Chondrocyte (in vitro differentiated cells): ENCODE measurements at regions not wholly inside any gene's neighbourhood (a gene's known extent, or its start where the extent isn't known, plus 50 kb on each side); places are given as distances from the start of the nearest gene placed in this dataset.
"Not testable (repeated sequence)": the region's sequence is repeated elsewhere in the genome, so short reads cannot be mapped to it uniquely, and the experiment has no call there.

Experiments
- DNase-seq: peaks from one replicate; pipeline ENCODE4 v3.0.0; 2021; ENCODE audit warnings: mixed read lengths, low spot score
- H3K27ac Mint-ChIP-seq: one replicate; pipeline ENCODE4 v1.8.0; 2021; ENCODE audit warnings: mild to moderate bottlenecking, moderate library complexity, mixed read lengths; ENCODE audit not compliant: unreplicated experiment
- H3K27me3 Mint-ChIP-seq: 2 replicates; pipeline ENCODE4 v1.8.0; 2021; ENCODE audit warnings: low read depth, mixed read lengths
- H3K36me3 Mint-ChIP-seq: 2 replicates; pipeline ENCODE4 v1.8.0; 2021; ENCODE audit warnings: low read depth, mixed read lengths
- H3K4me1 Mint-ChIP-seq: 2 replicates; pipeline ENCODE4 v1.8.0; 2021; ENCODE audit warnings: low read depth, mild to moderate bottlenecking, mixed read lengths
- H3K4me3 Mint-ChIP-seq: one replicate; pipeline ENCODE4 v1.8.0; 2021; ENCODE audit warnings: mild to moderate bottlenecking, moderate library complexity, mixed read lengths; ENCODE audit not compliant: unreplicated experiment
- H3K9me3 Mint-ChIP-seq: 2 replicates; pipeline ENCODE4 v1.8.0; 2021; ENCODE audit warnings: low read depth, mixed read lengths
- TF ChIP-seq, protein P1 (sequence below): fragments of 200-600 bp; sonication (generic); IDR thresholded peaks from 2 replicates; pipeline ENCODE4 v1.5.0; 2021; ENCODE audit warnings: antibody characterized with exemption, mild to moderate bottlenecking, moderate library complexity

DNA sequence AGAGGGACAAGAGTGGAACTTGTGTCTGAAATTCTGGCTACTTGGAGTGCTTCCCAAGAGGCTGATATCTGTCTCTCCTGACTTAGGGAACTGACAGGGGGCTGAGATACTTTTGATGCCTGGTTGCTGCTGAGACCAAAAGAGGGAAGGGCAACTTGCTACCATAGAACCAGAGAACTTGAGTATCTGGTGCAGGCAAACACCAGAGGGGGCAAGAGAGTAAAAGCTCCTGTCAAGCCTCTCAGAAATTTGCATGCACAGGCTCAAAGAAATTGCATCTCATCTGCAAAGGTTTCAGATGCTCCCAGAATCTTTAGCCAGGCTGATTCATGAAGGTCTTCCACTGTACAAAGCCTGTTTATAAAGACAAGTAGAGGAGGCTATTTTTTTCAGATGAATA is 391.3 kb upstream of the FOXG1 start:
- Mint-ChIP-seq H3K4me1 (no peaks in the 10 kb centered on the region), H3K4me3 (no peak overlapping the region), H3K36me3 (no peaks in the 10 kb centered on the region), H3K27me3 (no peaks in the 10 kb centered on the region), H3K9me3 (peaks cover 9% of the 10 kb centered on the region), H3K27ac (no peak overlapping the region)
- DNase-seq, result no peak
- TF ChIP-seq, protein P1, sequence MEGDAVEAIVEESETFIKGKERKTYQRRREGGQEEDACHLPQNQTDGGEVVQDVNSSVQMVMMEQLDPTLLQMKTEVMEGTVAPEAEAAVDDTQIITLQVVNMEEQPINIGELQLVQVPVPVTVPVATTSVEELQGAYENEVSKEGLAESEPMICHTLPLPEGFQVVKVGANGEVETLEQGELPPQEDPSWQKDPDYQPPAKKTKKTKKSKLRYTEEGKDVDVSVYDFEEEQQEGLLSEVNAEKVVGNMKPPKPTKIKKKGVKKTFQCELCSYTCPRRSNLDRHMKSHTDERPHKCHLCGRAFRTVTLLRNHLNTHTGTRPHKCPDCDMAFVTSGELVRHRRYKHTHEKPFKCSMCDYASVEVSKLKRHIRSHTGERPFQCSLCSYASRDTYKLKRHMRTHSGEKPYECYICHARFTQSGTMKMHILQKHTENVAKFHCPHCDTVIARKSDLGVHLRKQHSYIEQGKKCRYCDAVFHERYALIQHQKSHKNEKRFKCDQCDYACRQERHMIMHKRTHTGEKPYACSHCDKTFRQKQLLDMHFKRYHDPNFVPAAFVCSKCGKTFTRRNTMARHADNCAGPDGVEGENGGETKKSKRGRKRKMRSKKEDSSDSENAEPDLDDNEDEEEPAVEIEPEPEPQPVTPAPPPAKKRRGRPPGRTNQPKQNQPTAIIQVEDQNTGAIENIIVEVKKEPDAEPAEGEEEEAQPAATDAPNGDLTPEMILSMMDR, result peak; percentile 67

DNA sequence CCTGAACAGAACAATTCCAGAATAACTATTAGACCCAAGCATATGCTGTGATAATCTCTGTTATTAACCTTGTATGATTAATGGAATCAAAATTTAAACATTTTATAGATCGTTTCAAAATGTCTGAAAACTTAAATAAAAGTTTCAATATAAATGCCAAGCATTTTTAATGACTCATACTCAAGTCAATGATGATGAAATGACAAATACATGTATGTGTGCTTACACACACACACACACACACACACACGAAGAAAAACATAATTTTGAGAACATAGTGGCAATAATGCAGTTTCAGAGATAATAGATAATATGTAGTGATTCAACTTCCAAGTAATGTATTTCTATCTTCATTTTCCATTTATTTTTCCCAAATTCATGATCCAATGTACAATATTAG is 384.9 kb upstream of the FOXG1 start:
- H3K36me3 Mint-ChIP-seq, result no peaks in the 10 kb centered on the region
- H3K4me3 Mint-ChIP-seq, result no peak overlapping the region
- H3K27me3 Mint-ChIP-seq, result no peaks in the 10 kb centered on the region
- H3K27ac Mint-ChIP-seq, result no peak overlapping the region
- peaks cover 7% of the 10 kb centered on the region for H3K9me3 Mint-ChIP-seq
- TF ChIP-seq, protein P1, result no peak
- DNase-seq, result no peak
- H3K4me1 Mint-ChIP-seq, result peaks cover 10% of the 10 kb centered on the region

DNA sequence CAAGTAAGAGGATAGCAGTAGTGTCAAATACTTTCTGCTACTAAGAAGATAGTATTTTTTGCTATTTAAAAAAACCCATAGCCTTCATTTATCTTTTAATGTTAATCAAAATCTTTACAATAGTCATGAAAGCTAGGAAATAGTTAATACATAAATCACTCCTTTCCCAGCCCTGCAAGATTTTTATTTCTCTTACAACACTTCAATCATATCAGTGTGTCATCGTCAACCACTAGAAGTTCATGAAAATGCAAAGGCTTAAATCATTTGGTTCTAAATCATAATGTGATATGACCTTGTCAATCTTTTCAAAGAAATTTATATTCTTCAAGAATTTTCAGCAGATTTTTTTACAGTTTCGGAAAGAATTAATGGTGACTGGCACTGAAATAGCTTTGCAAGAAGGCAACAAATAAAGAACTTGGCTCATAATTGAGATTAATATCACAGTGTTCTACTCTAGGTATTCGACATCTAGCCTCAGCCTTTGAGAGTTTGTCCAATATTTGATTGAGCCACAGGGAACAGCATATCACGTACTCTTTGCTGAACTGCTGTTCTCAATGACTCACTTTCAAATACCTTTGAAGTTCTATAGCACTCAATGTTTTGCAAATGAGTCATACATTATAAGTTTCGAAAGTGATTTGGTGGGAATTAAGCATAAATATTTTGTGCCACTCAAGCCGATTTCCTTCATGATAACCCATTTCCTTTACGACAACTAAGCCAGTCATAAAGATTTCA is 384.0 kb upstream of the FOXG1 start:
- Mint-ChIP-seq H3K27ac (no peak overlapping the region), H3K36me3 (no peaks in the 10 kb centered on the region), H3K4me1 (peaks cover 10% of the 10 kb centered on the region), H3K4me3 (no peak overlapping the region), H3K9me3 (peaks cover 6% of the 10 kb centered on the region), H3K27me3 (no peaks in the 10 kb centered on the region)
- no peak for DNase-seq
- TF ChIP-seq, protein P1, result no peak

DNA sequence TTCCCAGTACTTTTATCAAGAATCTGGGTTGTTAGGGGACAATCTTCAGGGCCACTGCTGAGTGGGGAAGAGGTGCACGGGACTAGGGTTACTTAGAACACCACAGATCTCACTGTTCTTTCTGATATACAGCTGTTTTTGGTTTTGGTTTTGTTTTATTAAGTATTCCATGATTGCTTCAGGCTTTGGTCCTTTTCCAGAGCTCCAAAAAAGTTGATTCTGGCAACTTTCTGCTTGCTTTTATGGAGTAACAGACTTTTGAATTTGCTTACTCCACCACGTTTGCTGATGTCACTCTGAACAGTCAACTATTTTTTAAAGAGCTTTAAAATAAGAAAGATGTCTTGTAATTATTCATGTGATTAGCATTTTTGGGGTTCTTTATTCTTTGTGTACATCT is 368.1 kb upstream of the FOXG1 start:
- Mint-ChIP-seq H3K9me3 (peaks cover 12% of the 10 kb centered on the region), H3K27me3 (no peaks in the 10 kb centered on the region), H3K4me1 (no peaks in the 10 kb centered on the region), H3K27ac (no peak overlapping the region), H3K4me3 (no peak overlapping the region), H3K36me3 (no peaks in the 10 kb centered on the region)
- no peak for DNase-seq
- TF ChIP-seq, protein P1, result no peak

DNA sequence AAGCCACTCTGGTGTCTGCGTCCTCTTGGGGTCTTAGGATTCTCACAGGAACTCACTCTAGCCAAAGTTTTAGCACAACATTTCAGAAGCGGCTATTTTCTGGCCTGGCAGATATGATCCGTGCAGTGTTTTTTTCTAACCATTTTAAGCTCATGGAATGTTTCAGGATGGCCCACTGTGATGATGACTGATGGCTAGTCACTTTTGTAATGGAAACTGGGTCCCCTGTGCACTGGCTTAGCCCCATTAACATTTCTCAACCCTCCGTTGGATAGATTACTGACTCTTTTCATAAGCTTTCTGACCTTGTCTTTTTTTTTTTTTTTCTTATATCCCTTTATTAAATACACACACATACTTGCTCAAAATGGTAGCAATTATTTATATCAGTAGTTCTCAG is 364.9 kb upstream of the FOXG1 start:
- peaks cover 12% of the 10 kb centered on the region for H3K9me3 Mint-ChIP-seq
- H3K4me1 Mint-ChIP-seq, H3K4me3 Mint-ChIP-seq, H3K27me3 Mint-ChIP-seq, DNase-seq, H3K36me3 Mint-ChIP-seq, H3K27ac Mint-ChIP-seq: not testable (repeated sequence)

DNA sequence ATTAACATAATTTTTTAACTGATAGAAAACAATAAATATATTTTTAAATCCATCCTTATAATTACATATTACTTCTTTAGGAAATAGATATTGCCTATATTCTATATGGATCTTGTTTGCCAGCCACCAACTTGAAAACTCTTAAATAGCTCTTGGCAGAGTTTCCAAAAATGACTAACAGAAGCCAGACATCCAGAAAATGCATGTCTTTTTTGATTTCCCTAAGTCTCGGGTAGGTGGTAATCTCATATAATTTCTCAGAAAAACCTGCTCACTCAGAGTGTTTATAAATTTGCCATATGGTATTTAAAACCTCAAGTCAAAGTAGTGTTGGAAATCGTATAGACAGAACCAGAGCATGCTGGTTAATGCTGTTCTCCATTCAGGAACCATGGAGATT is 360.4 kb upstream of the FOXG1 start:
- Mint-ChIP-seq H3K4me1 (no peaks in the 10 kb centered on the region), H3K27ac (no peak overlapping the region), H3K9me3 (peaks cover 5% of the 10 kb centered on the region), H3K4me3 (no peak overlapping the region), H3K27me3 (no peaks in the 10 kb centered on the region), H3K36me3 (no peaks in the 10 kb centered on the region)
- DNase-seq, result no peak
- TF ChIP-seq, protein P1, result no peak
